NB4 (cell line): ENCODE measurements at regions not wholly inside any gene's neighbourhood (a gene's known extent, or its start where the extent isn't known, plus 50 kb on each side); places are given as distances from the start of the nearest gene placed in this dataset.

ENCODE experiments used
- DNase-seq: peaks from one replicate; pipeline ENCODE4 v3.0.0; 2010; ENCODE audit warnings: low read depth
- H3K4me3 ChIP-seq: one replicate; pipeline ENCODE4 v1.5.1; 2011; ENCODE audit warnings: mild to moderate bottlenecking, low read depth, low read length, moderate library complexity
- MYC ChIP-seq: IDR thresholded peaks from 2 replicates; pipeline ENCODE4 v1.6.1; 2011; ENCODE audit warnings: low read depth, low read length
- POLR2A ChIP-seq: IDR thresholded peaks from 2 replicates; pipeline ENCODE4 v1.6.1; 2011; ENCODE audit warnings: mild to moderate bottlenecking; ENCODE audit not compliant: insufficient read length; ENCODE audit errors: extremely low read depth
- TF ChIP-seq, protein P1 (sequence below): IDR thresholded peaks from 2 replicates; pipeline ENCODE4 v1.6.1; 2011; ENCODE audit warnings: low read depth, low read length
- TF ChIP-seq, protein P2 (sequence below): IDR thresholded peaks from one replicate; pipeline ENCODE4 v1.5.1; 2012; ENCODE audit warnings: low read depth, low read length

GRCh38 chr1:119276558-119276957 is 92.0 kb upstream of the HAO2 start:
- TF ChIP-seq POLR2A (no peak), MYC (no peak)
- TF ChIP-seq, protein P1, sequence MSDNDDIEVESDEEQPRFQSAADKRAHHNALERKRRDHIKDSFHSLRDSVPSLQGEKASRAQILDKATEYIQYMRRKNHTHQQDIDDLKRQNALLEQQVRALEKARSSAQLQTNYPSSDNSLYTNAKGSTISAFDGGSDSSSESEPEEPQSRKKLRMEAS: no peak
- TF ChIP-seq, protein P2, sequence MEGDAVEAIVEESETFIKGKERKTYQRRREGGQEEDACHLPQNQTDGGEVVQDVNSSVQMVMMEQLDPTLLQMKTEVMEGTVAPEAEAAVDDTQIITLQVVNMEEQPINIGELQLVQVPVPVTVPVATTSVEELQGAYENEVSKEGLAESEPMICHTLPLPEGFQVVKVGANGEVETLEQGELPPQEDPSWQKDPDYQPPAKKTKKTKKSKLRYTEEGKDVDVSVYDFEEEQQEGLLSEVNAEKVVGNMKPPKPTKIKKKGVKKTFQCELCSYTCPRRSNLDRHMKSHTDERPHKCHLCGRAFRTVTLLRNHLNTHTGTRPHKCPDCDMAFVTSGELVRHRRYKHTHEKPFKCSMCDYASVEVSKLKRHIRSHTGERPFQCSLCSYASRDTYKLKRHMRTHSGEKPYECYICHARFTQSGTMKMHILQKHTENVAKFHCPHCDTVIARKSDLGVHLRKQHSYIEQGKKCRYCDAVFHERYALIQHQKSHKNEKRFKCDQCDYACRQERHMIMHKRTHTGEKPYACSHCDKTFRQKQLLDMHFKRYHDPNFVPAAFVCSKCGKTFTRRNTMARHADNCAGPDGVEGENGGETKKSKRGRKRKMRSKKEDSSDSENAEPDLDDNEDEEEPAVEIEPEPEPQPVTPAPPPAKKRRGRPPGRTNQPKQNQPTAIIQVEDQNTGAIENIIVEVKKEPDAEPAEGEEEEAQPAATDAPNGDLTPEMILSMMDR: no peak
- DNase-seq: no peak
- H3K4me3 ChIP-seq: no peak overlapping the region

- no peak for DNase-seq
- TF ChIP-seq, protein P2: no peak
- no peak for TF ChIP-seq MYC
- no peak overlapping the region for H3K4me3 ChIP-seq
These were observed 88.9 kb upstream of the HAO2 start for GRCh38 chr1:119279456-119280381.

GRCh38 chr1:119285482-119285881 is 83.1 kb upstream of the HAO2 start:
- peak; percentile 3 for DNase-seq
- no peak overlapping the region for H3K4me3 ChIP-seq
- TF ChIP-seq, protein P1: no peak
- TF ChIP-seq MYC (no peak), POLR2A (no peak)
- TF ChIP-seq, protein P2: no peak

GRCh38 chr1:119286587-119287181 is 81.9 kb upstream of the HAO2 start:
- DNase-seq: peak; percentile 53
- H3K4me3 ChIP-seq: no peak overlapping the region
- TF ChIP-seq, protein P1: no peak
- TF ChIP-seq, protein P2: peak; percentile 49

GRCh38 chr1:119288751-119289150 is 79.8 kb upstream of the HAO2 start:
- no peak for DNase-seq
- TF ChIP-seq POLR2A (no peak), MYC (no peak)
- TF ChIP-seq, protein P2: no peak
- TF ChIP-seq, protein P1: no peak
- no peak overlapping the region for H3K4me3 ChIP-seq
